ENCODE measurements at regions not wholly inside any gene's neighbourhood (a gene's known extent, or its start where the extent isn't known, plus 50 kb on each side); places are given as distances from the start of the nearest gene placed in this dataset.
"Not testable (repeated sequence)": the region's sequence is repeated elsewhere in the genome, so short reads cannot be mapped to it uniquely, and the experiment has no call there.

GRCh38 chr9:31490551-31491106 lies 893.8 kb upstream of the ACO1 start:
- DNase-seq, result no peak

- no peak for DNase-seq
Observed at GRCh38 chr9:31492229-31492628, 892.2 kb upstream of the ACO1 start.

DNA sequence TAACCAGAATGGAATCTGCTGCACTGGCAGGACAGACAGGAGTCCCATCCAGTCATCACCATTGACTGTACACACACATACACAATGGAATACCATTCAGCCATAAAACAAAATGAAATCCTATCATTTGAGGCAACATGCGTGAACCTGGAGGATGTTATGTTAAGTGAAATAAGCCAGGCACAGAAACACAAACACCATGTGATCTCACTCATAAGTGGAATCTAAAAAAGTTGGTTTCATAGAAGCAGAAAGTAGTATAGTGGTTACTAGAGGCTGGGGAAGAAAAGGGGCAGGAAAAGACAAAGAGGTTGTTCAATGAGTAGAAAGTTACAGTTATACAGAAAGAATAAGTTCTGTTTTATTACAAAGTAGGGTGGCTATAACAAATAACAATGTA lies 884.0 kb upstream of the ACO1 start:
- DNase-seq, result no peak

GRCh38 chr9:31519011-31519410 lies 865.4 kb upstream of the ACO1 start:
- no peak for DNase-seq

- no peak for DNase-seq
Observed at GRCh38 chr9:31519424-31519823, 865.0 kb upstream of the ACO1 start.

GRCh38 chr9:31519826-31520225 lies 864.6 kb upstream of the ACO1 start:
- no peak for DNase-seq

DNA sequence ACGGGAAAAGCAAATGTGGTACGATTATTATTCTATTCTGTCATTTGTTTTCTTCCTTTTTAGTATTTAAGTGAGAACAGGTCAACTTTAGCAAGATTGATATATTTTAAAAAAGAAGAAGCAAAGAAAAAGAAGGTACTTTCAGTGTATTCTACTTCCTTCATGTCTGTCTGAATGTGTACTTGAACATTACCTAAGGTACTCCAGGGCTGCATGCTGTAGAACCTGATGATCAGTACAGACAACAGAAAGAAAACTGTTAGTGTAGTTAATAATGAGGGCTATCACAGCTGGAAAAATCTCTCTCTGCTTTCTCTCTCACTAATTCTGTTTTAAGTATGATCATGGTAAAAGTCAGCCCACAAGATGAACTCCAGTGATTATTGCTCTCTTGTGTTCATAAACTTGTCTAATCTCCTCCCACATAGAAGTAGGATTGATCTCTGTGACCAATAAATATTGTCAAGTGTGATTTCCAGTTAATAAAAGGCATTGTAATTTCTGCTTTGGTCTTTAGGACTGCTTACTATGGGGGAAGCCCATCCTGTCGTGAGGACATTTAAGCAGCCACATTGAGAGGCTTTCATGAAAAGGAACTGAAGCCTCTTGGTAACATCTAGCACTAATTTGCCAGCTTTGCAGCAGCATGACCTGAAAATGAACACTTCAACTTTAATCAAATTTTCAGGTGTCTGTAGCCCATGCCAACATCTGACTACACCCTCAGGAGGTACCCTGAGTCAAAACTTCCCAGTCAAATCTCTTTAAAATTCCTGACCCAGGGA lies 864.0 kb upstream of the ACO1 start:
- DNase-seq, result no peak

- no peak for DNase-seq
Observed at GRCh38 chr9:31535651-31536050, 848.8 kb upstream of the ACO1 start.

- DNase-seq, result no peak
Observed at GRCh38 chr9:31536471-31536870, 848.0 kb upstream of the ACO1 start.

- DNase-seq, result no peak
Observed at GRCh38 chr9:31541721-31542281, 842.6 kb upstream of the ACO1 start.

DNA sequence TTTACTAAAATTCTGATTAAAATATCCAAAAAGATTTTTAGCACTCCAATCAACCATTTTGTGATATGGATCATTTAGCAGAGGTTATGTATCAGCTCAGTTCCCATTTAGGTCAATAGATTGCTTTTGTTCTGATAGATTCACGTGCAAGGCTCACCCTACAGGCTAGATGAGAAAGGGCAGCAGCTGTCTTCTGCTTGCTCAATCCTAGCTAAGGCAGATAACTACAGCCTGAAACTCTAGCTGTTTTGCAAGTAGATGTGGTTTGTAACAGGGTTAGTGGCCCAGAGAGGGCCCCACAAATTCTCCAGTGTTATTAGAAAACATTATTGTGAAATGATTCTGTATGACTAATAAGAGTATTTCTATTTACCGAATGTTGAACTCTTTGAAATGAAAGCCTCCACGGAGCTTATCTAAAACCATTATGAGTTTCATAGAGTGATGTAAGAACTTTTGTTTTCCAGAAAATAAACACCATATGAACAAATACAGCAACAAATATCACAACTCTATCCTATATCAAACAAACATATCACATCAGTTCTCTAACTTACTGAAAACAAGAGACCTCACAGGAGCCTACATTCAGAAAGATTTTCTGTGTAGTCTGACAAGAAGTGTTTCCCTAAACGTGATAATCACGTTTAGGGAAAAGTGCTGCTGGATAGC lies 841.9 kb upstream of the ACO1 start:
- DNase-seq, result peak; percentile 58

DNA sequence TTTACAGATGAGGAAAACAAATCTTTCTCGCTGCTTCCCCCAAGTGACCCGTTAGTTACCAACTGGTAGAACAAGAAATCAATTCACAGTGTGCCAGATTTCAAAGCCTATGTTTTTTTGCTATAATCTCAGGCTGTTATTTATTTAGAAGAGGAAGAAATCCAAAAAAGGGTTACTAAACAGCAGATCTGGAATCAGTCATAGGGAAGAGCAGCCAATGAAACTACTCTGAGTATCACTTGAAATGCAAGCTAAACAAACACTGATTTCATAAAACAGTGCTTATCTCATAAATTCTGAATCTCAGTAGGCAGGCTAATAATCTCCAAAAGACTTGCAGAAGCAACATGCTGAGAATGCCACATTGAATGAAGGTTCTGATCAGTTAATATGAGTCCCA lies 829.5 kb upstream of the ACO1 start:
- DNase-seq, result no peak

DNA sequence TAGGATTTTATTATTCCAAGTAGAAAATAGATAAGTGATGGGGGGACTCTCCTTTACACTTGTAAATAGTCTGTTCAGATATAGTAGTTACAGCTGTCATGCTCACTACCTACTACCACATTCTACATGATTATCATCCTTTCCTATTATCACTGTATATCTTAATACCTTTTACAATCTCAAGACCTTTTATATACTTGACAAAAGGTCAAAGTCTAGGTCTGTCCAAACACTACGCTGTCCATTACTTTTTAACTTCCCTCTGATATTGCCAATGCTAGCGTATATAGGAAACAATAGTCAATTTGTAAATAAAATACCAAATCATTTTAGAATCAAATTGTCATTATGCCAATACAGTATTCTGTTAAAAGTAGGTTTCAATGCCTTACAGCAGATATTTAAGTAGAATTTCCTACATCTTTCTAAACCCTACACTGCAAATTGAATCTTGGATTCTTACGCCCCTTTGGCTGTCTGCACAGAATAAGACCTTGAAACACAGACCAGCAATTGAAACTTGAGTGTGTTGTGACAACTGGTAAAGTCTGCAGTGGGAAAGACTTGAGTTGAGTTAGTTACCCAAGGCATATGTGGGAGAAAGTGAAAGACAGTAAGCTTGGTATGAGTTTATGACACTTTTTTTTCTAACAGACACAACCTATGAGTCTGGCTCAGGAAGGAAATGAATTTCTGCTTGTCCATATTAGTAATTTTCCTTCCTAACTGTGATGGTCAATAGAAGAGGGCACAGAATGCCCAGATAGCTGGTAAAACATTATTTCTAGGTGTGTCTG lies 827.6 kb upstream of the ACO1 start:
- DNase-seq, result no peak

DNA sequence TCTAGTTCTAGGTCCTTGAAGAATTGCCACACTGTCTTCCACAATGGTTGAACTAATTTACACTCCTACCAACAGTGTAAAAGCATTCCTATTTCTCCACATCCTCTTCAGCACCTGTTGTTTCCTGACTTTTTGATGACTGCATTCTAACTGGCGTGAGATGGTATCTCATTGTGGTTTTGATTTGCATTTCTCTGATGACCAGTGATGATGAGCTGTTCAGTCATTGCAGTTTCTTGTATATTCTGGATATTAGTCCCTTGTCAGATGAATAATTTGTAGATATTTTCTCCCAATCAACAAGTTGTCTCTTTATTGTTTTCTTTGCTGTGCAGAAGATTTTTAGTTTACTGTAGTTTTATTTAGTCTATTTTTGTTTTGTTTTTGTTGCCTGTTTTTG lies 812.3 kb upstream of the ACO1 start:
- not testable (repeated sequence) for DNase-seq

GRCh38 chr9:31573561-31573960 lies 810.9 kb upstream of the ACO1 start:
- no peak for DNase-seq

DNA sequence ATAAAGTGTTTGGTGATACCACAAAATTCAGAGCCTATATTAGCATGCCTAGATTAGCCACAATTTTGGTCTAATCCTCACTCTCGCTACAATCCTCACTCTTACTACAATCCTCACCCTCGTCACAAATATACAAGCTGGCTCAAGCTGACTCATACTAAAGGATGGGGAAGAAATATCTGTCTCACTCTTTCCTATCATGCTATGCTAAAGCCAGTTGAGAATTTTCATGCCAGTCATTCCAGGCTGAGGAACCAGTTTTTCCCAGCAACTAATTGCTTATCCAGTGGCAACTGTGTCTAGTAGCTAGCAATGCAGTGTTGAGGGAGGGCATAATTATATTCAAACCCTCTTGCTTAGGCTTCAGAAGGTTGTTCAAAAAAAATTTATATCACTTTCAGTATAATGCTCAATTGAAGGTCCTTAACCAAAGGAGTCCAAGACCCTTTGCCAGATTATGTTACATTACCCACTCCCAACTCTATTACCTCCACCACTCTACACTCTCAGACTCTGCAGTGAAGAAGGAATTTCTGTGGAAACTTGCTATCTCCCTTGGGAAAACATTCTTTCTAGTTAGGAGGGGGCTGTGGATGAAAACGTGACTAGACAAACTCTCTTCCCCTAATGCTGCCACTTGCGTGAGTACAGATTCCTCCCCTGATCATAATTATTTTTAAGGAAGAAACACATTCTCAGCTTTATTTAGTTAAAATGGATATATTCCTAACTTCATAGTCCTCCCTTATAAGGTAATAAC lies 810.3 kb upstream of the ACO1 start:
- no peak for DNase-seq

GRCh38 chr9:31582071-31582470 lies 802.4 kb upstream of the ACO1 start:
- DNase-seq, result no peak

DNA sequence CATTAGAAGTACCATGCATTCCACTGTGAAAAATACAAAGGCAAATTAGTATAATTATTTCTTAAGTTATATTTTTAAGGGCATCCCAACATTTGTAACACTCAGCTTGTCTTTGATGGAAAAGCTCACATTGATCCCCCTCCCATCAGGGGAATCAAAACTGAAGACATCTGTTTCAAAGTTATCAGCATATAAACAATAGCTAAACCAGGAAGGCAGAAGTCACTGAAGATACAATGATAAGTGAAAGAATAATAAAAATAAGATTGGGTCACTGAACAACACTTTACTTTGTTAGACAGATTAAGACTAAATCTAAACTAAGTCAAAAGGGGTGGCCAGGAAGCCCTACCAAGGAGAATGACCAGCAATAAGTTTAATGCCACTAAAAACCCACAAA lies 801.9 kb upstream of the ACO1 start:
- DNase-seq, result no peak

- DNase-seq, result no peak
Observed at GRCh38 chr9:31585158-31585557, 799.3 kb upstream of the ACO1 start.

DNA sequence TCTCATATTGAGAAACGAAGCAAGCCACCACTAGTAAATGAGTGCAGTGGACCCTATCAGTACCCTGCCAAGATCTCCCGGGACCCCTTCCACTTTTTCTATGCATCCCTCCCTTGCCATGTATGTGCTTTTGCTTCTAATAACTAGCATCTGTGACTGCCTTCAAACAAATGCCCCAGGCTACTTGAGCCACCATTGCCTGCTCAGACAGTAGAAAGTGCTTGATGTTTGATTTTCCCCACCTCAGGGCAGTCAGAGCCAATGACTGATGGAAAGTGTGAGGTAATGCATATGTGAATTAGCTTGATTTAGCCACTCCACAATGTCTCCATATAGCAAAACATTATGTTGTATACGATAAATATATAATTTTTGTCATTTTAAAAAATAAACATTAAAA lies 797.3 kb upstream of the ACO1 start:
- no peak for DNase-seq

DNA sequence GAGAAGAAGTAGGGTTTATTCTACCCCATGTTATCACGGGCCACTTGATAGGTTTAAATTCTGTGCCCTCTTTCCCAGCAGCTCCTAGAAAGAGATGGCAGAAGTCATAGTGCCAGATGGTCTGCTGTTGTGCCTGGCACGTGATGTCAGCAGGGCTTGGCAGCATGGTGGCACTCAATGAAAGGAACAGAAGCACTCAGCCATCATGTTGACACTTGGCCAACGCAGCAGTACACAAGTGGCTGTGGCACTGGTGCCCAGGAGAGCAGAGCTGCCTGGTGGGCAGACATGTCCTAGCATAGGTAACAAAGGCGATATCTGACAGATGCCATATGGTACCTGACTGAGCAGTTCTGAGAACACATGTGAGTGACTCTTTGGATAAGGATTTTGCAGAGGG lies 796.4 kb upstream of the ACO1 start:
- DNase-seq, result no peak

GRCh38 chr9:31588756-31589155 lies 795.7 kb upstream of the ACO1 start:
- DNase-seq, result no peak
